ENCODE measurements at regions not wholly inside any gene's neighbourhood (a gene's known extent, or its start where the extent isn't known, plus 50 kb on each side); places are given as distances from the start of the nearest gene placed in this dataset.

GRCh38 chr10:46227936-46228562 lies 58.7 kb upstream of the ANTXRL start:
- no peak for TF ChIP-seq GLIS3 (CRISPR knock-in tag; IDR thresholded peaks at IDR 0.05)
- no peak for TF ChIP-seq ESRRG (CRISPR knock-in tag; IDR thresholded peaks at IDR 0.05)
- no peak for TF ChIP-seq RARB (CRISPR knock-in tag; IDR thresholded peaks at IDR 0.05)
- no peak for TF ChIP-seq CREB5 (CRISPR knock-in tag; IDR thresholded peaks at IDR 0.05; ENCODE audit: low read depth)
- TF ChIP-seq ZNF8 (CRISPR knock-in tag; IDR thresholded peaks at IDR 0.05) = no peak
- TF ChIP-seq ARNTL (CRISPR knock-in tag; IDR thresholded peaks at IDR 0.05; ENCODE audit: borderline replicate concordance, low read depth) = no peak
- no peak for TF ChIP-seq SNAI2 (CRISPR knock-in tag; IDR thresholded peaks at IDR 0.05)
